Fibroblast of skin of scalp (primary cell): ENCODE measurements at regions not wholly inside any gene's neighbourhood (a gene's known extent, or its start where the extent isn't known, plus 50 kb on each side); places are given as distances from the start of the nearest gene placed in this dataset.
"Not testable (repeated sequence)": the region's sequence is repeated elsewhere in the genome, so short reads cannot be mapped to it uniquely, and the experiment has no call there.

Experiments used
- DNase-seq: peaks from one replicate; pipeline ENCODE4 v3.0.0-alpha.2; 2013

- not testable (repeated sequence) for DNase-seq
Observed at GRCh38 chr1:206312274-206312665, 108.9 kb downstream of the SRGAP2 start.

GRCh38 chr1:206314951-206315636 is 111.8 kb downstream of the SRGAP2 start:
- DNase-seq = not testable (repeated sequence)

- DNase-seq = not testable (repeated sequence)
Observed at GRCh38 chr1:206316901-206317300, 113.6 kb downstream of the SRGAP2 start.

GRCh38 chr1:206317878-206318514 is 114.7 kb downstream of the SRGAP2 start:
- DNase-seq = not testable (repeated sequence)

GRCh38 chr1:206320227-206320626 is 116.9 kb downstream of the SRGAP2 start:
- not testable (repeated sequence) for DNase-seq

- not testable (repeated sequence) for DNase-seq
Observed at GRCh38 chr1:206326159-206326939, 123.0 kb downstream of the SRGAP2 start.

GRCh38 chr1:206331597-206331996 is 128.3 kb downstream of the SRGAP2 start:
- DNase-seq = not testable (repeated sequence)

- DNase-seq = not testable (repeated sequence)
Observed at GRCh38 chr1:206333316-206333715, 130.0 kb downstream of the SRGAP2 start.

GRCh38 chr1:206333897-206334296 is 130.6 kb downstream of the SRGAP2 start:
- not testable (repeated sequence) for DNase-seq

GRCh38 chr1:206334481-206334880 is 131.1 kb downstream of the SRGAP2 start:
- not testable (repeated sequence) for DNase-seq

GRCh38 chr1:206335162-206335561 is 131.8 kb downstream of the SRGAP2 start:
- not testable (repeated sequence) for DNase-seq

- DNase-seq = not testable (repeated sequence)
Observed at GRCh38 chr1:206335875-206336846, 132.8 kb downstream of the SRGAP2 start.

- DNase-seq = peak; percentile 12
Observed at GRCh38 chr1:206337024-206337423, 133.3 kb upstream of the IKBKE start.

GRCh38 chr1:206350493-206351275 is 119.6 kb upstream of the IKBKE start:
- peak; percentile 18 for DNase-seq

GRCh38 chr1:206351276-206352052 is 118.8 kb upstream of the IKBKE start:
- not testable (repeated sequence) for DNase-seq

- peak; percentile 39 for DNase-seq
Observed at GRCh38 chr1:206356310-206356709, 114.0 kb upstream of the IKBKE start.

- DNase-seq = not testable (repeated sequence)
Observed at GRCh38 chr1:206357962-206358361, 112.3 kb upstream of the IKBKE start.

- DNase-seq = not testable (repeated sequence)
Observed at GRCh38 chr1:206358771-206359170, 111.5 kb upstream of the IKBKE start.

GRCh38 chr1:206359377-206359776 is 110.9 kb upstream of the IKBKE start:
- DNase-seq = not testable (repeated sequence)

- DNase-seq = not testable (repeated sequence)
Observed at GRCh38 chr1:206361978-206362543, 108.2 kb upstream of the IKBKE start.
